ENCODE measurements at regions not wholly inside any gene's neighbourhood (a gene's known extent, or its start where the extent isn't known, plus 50 kb on each side); places are given as distances from the start of the nearest gene placed in this dataset.

- H3K27me3 ChIP-seq (ENCODE audit: insufficient read depth, low read length, poor library complexity): no peaks in the 10 kb centered on the region
- no peak overlapping the region for H3K27ac ChIP-seq (ENCODE audit: low read length)
- no peak overlapping the region for H3K4me3 ChIP-seq (ENCODE audit: low read depth in 1 of 2, low read length in 2 of 2)
- TF ChIP-seq EZH2 (IDR thresholded peaks at IDR 0.05; ENCODE audit: borderline replicate concordance, low read depth, low read length, severe bottlenecking) (no peak), CTCF (IDR thresholded peaks at IDR 0.05; ENCODE audit: borderline replicate concordance, extremely low read depth, low read length, poor library complexity, severe bottlenecking) (no peak)
- no peaks in the 10 kb centered on the region for H4K20me1 ChIP-seq (ENCODE audit: insufficient read depth, low read length)
- H3K9ac ChIP-seq (ENCODE audit: low read depth, low read length): no peak overlapping the region
- ATAC-seq (ENCODE audit: insufficient read depth, low read depth) (no peak), DNase-seq (no peak)
- no peaks in the 10 kb centered on the region for H3K4me1 ChIP-seq (ENCODE audit: insufficient read depth, low read length)
- H3K36me3 ChIP-seq (ENCODE audit: insufficient read depth, low read length): no peaks in the 10 kb centered on the region
- H3K4me2 ChIP-seq (ENCODE audit: insufficient read depth, low read length): no peak overlapping the region
- no peaks in the 10 kb centered on the region for H3K79me2 ChIP-seq (ENCODE audit: insufficient read depth, low read length)
- no peak overlapping the region for H2AFZ ChIP-seq (ENCODE audit: low read depth, low read length)
- H3K9me3 ChIP-seq (ENCODE audit: insufficient read depth, low read length, severe bottlenecking): no peaks in the 10 kb centered on the region
These were observed 115.5 kb upstream of the GLI2 start for GRCh38 chr2:120620025-120620793.

- DNase-seq (no peak), ATAC-seq (ENCODE audit: insufficient read depth, low read depth) (no peak)
- Histone ChIP-seq H3K79me2 (ENCODE audit: insufficient read depth, low read length) (no peaks in the 10 kb centered on the region), H3K9ac (ENCODE audit: low read depth, low read length) (no peak overlapping the region), H3K4me2 (ENCODE audit: insufficient read depth, low read length) (no peak overlapping the region), H3K9me3 (ENCODE audit: insufficient read depth, low read length, severe bottlenecking) (no peaks in the 10 kb centered on the region), H3K4me3 (ENCODE audit: low read depth in 1 of 2, low read length in 2 of 2) (no peak overlapping the region), H2AFZ (ENCODE audit: low read depth, low read length) (no peak overlapping the region), H3K27me3 (ENCODE audit: insufficient read depth, low read length, poor library complexity) (no peaks in the 10 kb centered on the region), H3K27ac (ENCODE audit: low read length) (no peak overlapping the region), H4K20me1 (ENCODE audit: insufficient read depth, low read length) (no peaks in the 10 kb centered on the region), H3K36me3 (ENCODE audit: insufficient read depth, low read length) (no peaks in the 10 kb centered on the region), H3K4me1 (ENCODE audit: insufficient read depth, low read length) (no peaks in the 10 kb centered on the region)
- TF ChIP-seq EZH2 (IDR thresholded peaks at IDR 0.05; ENCODE audit: borderline replicate concordance, low read depth, low read length, severe bottlenecking): no peak
- no peak for TF ChIP-seq CTCF (IDR thresholded peaks at IDR 0.05; ENCODE audit: borderline replicate concordance, extremely low read depth, low read length, poor library complexity, severe bottlenecking)
These were observed 113.4 kb upstream of the GLI2 start for GRCh38 chr2:120622159-120622869.

GRCh38 chr2:120622886-120623753 is 112.5 kb upstream of the GLI2 start:
- Histone ChIP-seq H3K9ac (ENCODE audit: low read depth, low read length) (no peak overlapping the region), H3K9me3 (ENCODE audit: insufficient read depth, low read length, severe bottlenecking) (no peaks in the 10 kb centered on the region), H3K79me2 (ENCODE audit: insufficient read depth, low read length) (no peaks in the 10 kb centered on the region), H4K20me1 (ENCODE audit: insufficient read depth, low read length) (no peaks in the 10 kb centered on the region), H3K4me3 (ENCODE audit: low read depth in 1 of 2, low read length in 2 of 2) (no peak overlapping the region), H3K36me3 (ENCODE audit: insufficient read depth, low read length) (no peaks in the 10 kb centered on the region), H3K4me1 (ENCODE audit: insufficient read depth, low read length) (no peaks in the 10 kb centered on the region), H3K27ac (ENCODE audit: low read length) (no peak overlapping the region), H3K27me3 (ENCODE audit: insufficient read depth, low read length, poor library complexity) (no peaks in the 10 kb centered on the region), H2AFZ (ENCODE audit: low read depth, low read length) (no peak overlapping the region), H3K4me2 (ENCODE audit: insufficient read depth, low read length) (no peak overlapping the region)
- no peak for ATAC-seq (ENCODE audit: insufficient read depth, low read depth)
- no peak for TF ChIP-seq CTCF (IDR thresholded peaks at IDR 0.05; ENCODE audit: borderline replicate concordance, extremely low read depth, low read length, poor library complexity, severe bottlenecking)
- no peak for DNase-seq
